ENCODE measurements at regions not wholly inside any gene's neighbourhood (a gene's known extent, or its start where the extent isn't known, plus 50 kb on each side); places are given as distances from the start of the nearest gene placed in this dataset.
"Not testable (repeated sequence)": the region's sequence is repeated elsewhere in the genome, so short reads cannot be mapped to it uniquely, and the experiment has no call there.

DNA sequence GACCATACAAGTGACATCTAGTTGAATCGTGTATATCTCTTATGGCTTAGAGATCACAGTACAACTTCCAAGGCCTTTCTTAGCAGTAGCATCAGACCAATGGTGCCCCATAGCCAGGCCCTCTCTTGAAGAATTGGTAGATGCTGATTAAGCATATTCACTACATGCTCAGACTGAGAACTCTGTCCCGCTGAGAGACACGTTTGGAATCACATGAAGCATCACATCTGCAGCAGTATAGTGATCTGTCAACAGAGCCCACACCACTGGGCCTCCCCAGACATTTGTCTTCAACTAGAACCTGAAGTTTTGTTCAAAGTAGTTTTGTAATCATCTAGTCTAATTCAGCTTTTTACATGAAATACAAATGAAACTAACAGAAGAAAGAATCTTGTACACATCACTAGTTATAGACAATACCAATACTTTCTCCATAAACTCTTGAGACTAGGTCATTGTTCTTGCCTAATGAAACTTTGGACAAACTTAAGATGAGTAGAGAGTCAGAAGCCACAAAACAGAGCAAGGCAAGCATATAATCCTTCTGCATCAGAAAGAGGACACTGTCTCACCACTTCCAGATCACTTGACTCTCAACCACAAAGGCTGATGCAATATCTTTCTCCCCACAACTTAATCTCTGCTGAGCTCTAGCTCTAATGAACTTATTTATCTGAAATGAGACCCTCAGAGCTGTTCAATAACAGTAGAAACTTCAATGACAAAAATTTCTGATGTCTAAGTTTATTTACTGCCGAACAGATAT, 182.7 kb downstream of the TBX18 start:
- no peak for DNase-seq (ENCODE audit: low spot score)

- DNase-seq (ENCODE audit: low spot score): no peak
These were observed 185.0 kb downstream of the TBX18 start for GRCh38 chr6:84579404-84579803.

DNA sequence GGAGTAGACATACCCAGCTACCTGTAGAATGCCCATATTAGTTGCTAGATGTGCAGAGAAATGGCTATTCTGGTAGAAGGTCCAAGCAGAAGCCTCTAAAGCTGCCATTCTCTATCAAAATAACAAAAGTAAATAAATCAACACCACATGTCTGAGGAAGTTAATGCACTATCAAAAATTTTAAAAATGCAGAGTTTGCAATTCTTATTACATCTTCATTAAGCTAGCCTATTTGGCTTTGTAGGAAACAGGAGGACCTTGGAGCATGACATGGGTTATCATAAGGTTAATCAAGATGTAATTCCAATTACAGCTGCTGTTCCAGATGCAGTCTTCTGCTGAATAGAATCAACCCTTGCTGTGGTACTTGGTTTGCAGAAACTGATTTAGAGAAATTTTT, 188.4 kb downstream of the TBX18 start:
- DNase-seq (ENCODE audit: low spot score): no peak

GRCh38 chr6:84575264-84575663, 189.1 kb downstream of the TBX18 start:
- DNase-seq (ENCODE audit: low spot score): no peak

- no peak for DNase-seq (ENCODE audit: low spot score)
These were observed 194.5 kb downstream of the TBX18 start for GRCh38 chr6:84569882-84570281.

DNA sequence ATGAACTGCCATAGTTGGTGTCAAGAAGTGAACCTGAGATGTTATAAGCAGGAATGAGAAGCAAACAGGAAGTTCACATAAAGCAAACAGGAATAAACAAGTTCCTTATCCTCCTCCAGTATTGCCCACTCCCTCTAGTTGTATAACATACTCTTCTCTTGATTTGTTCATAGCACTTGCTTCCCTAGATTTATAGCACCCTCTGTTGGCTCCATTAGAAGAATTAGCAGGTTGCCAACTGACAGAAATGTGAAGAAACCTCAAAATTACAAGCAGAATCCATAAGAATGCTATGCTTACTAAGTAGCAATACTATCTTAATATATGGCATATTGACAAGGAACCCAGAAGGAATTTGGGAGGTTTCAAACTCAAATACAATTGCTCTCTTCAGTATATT, 195.4 kb downstream of the TBX18 start:
- no peak for DNase-seq (ENCODE audit: low spot score)

DNA sequence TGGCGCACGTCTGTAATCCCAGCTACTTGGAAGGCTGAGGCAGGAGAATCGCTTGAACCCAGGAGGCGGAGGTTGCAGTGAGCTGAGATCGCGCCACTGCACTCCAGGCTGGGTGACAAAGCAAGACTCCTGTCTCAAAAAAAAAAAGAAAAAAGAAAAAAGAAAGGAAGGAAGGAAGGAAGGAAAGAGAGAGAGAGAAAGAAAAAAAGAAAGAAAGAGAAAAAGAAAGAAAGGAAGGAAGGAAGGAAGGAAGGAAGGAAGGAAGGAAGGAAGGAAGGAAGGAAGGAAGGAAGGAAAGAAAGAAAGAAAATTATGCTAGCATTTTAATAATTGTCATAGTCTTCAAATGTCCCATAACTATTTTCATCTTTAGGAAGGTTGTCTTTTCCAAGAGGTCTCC, 198.7 kb downstream of the TBX18 start:
- not testable (repeated sequence) for DNase-seq (ENCODE audit: low spot score)

DNA sequence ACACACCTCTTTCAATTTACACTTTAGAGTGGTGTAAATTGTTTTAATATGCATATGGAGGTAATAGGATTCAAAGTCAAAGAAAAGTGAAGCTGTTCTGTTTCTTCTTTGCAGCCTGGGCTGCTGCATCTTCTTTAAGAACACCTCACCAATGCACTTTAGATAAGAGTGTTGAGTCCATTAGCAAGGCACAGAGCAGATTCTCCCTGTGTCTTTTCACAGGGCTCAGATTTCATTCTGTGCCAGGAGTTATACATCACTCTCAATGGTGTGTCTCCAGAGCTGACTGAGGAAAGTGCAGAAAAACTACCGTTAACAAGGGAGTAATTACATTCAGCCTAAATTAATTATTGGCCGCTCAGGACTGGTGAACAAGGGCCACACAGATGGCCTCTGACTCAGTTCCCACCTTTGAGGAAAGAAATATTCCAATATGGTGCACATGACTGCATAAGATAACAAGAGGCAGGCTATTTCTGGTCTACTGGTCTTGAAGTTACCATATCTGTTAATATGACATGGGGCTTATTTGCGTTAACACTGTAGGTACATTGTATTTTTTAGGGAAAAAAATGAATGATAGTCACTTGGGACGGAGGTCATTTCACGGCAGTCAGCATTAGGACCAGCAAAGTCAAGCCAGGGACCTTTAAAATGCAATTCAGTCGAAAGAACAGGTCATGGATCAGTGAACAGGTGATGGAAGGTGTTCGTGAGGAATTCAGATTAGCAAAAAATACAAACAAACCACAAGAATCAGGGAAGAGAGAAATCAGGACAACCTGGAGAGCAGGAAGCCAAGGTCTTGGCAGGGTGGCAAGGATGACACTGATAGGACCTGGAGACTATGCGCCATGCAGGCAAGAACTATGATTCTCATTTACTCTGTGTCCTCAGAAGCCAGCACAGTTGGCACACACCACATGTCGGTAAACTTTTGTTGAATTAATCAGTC, 203.7 kb downstream of the TBX18 start:
- no peak for DNase-seq (ENCODE audit: low spot score)

DNA sequence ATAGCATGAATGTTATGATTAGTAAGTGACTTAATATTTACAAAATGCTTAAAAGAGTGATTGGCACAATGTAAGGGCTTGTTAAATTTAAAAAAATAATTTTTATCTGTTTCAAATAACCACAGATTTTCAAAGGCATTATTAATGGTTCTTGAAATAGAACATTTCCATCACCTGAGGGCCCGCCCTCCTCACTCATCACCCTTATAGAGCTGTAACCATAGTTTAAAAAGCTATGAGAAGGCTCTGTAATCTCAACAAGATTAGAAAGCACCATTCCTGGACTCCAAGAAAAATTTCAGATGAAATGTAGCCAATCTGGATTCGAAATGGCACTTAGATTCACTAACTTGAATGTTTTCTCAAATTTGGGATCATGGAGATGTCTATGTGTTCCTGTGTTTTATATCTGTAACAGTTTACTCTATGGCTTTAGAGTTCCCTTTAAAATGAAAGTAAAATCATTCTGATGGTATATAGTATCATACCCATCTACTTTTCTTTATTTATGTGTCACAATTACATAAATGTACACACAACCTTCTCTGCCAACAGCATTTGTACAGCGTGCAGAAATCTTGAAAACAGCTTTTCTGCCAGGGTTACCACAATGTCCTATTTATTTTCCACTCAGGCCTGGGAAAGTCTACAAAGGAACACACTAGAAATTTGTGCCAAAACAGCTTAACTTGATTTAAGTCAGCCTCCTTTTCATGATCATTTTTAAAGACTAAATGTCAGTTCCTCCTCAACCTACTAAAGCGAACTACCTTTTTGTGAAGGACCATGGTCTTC, 207.7 kb downstream of the TBX18 start:
- no peak for DNase-seq (ENCODE audit: low spot score)

DNA sequence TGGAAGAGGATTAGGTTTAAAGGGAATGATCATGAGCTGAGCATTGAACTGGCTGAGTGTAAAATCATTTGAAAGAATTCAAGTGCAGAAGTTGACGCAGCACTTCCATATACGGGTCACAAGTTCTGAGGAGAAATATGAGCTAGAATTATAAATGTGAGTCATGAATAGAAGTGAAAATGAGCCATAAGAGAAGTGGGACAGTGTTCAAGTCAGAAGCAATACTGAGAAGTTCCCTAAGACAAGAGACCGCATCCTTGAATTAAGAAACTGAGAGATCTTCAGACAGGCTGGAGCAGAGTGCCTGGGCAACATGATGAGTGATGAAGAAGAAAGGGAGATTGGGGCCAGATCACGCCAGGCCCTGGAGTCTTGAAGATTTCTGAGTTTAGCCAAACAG, 209.7 kb downstream of the TBX18 start:
- DNase-seq (ENCODE audit: low spot score): no peak

DNA sequence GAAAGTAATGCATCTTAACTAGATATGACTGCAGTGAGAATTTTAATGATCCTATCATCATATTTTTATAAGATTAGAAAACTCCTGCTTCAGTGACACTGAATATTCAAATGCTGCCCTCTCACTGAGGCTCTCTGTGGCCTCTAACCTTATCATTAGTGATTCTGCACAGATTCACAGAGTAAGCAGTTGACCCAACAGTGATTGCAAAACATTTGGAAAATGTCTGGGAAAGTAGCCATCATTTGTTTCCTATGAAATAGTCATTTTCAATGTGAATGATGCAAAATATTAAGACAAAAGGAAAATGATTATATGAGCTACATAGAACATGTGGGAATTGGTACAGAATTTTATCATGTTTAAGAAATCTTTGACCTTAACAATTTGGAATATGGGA, 210.3 kb downstream of the TBX18 start:
- no peak for DNase-seq (ENCODE audit: low spot score)

GRCh38 chr6:84553527-84553926, 210.9 kb downstream of the TBX18 start:
- no peak for DNase-seq (ENCODE audit: low spot score)

- no peak for DNase-seq (ENCODE audit: low spot score)
These were observed 212.6 kb downstream of the TBX18 start for GRCh38 chr6:84551797-84552196.

DNA sequence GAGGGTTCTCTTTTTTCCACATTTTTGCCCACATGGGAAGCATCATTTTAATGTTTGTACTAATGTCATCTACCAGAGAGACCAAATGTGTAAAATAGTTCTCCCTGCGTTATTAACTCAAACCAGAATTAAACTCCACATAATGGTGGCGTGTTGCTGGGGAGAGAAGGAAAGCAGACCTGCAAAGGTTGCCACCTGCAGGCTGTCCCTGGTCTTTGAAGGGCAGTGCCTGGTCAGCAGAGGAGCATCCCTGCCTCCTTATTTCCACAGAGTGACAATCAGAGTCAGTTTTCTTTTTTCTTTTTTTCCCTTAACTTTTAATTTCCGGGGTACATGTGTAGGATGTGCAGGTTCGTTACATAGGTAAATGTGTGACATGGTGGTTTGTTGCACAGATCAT, 214.5 kb downstream of the TBX18 start:
- no peak for DNase-seq (ENCODE audit: low spot score)

DNA sequence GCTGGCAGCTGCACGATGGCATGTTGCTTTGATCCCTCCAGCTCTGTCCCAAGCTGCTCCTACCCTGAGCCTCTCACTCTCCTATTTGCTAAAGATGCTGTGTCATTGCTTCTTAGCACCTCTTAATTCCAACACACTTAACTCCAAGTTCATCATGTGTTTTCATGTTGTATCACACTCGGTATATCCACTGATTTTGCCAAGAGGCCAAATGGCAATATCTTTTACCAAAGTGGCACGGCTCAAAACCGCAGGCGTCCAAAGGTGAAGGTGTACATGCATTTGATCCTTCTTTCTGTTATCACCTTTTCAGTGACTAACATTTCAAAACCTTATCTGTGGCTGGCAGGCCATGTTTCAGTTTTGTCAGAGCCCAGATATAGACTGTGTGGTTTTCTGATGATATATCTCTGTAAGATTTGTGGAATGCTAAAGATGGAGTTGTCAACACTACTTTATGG, 217.0 kb downstream of the TBX18 start:
- DNase-seq (ENCODE audit: low spot score): no peak

DNA sequence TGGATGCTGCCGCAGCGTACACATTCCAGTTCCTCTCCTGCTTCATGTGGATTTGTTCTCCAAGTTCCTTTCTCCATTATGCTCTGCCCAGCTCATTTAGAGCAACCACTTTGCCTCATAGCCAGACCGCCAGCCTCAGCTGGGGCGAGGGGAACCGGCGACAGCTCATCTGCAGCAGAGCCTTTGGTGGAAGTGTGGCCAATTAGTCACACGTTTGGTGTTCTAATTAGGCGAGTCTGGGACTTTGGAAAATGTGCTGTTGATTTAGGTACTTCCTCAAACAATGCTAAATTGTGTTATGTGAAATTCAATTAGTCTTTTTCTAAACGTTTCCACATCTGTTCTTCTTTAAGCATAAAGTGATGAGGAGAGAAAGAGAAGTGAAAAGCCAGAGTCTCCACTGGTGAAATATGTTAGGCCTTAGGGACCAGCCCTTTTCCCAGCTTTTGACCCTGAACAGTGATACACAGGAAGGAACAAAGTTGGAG, 217.9 kb downstream of the TBX18 start:
- DNase-seq (ENCODE audit: low spot score): no peak

DNA sequence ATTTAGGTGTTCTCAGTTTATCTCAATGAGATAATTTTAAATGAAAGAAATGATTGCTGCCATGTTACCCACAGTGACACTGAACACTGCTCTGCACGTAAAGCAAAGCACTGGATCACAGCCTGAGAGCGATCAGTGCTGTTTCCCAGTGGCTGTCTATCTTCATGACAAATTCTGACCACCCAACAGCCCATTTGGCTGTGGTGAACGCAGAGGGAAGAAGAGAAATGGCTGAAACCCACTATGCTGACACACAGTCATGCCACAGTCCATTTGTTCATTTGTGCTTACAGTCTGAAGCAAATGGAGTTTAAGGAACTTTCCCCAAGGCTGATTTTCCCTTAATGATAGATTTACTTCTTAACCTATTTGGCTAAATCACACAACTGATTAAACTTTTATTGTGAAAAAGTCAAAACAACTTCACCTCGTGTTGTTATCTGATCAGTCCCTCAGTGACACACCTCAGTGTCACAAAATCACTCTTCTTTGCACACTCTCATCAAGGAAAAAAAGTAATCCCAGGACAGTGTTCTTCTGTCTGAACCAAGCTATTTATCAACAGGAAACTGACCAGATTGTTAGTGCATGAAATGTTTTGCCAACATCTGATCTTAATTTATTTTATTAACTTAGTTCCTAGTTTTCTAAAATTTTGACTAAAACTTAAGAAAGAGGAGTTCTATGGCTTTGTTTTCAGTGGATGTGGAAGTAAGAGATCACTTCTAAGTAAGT, 225.1 kb downstream of the TBX18 start:
- DNase-seq (ENCODE audit: low spot score): no peak

GRCh38 chr6:84536885-84537638, 227.3 kb downstream of the TBX18 start:
- no peak for DNase-seq (ENCODE audit: low spot score)

DNA sequence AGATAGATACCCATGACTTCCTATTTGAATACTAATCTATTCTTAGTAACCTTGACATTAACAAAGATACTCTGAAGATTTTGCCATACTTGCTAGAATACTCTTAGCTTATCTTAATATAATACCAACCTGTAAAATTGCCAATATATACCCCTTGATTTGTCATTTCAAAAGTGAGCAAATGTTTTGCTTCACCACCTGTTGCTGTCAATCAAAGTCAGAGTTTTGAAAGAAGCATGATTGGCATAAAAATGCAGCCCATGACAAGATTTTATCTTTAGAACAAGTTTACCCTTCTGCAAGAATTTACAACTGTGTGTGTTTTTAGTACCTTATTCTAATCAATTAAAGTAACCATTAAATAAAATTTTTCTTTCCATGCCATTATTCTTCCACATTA, 236.2 kb downstream of the TBX18 start:
- DNase-seq (ENCODE audit: low spot score): no peak

DNA sequence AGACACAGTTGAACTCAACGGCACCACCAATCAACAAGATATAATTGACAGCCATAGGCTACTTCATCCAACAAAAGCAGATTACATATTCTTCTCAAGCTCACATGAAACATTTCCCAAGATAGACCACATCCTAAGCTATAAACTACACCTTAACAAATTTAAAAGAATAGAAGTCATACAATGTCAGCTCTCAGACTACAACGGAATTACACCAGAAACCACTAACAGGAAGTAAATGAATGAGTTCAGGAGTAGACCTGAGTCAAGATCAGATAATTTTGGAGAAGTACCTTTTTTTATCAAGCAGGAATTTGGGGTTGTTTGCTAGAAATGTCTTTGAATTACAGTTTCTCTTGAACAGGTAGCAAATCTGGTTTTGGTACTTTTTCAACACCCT, 237.8 kb downstream of the TBX18 start:
- DNase-seq (ENCODE audit: low spot score): no peak

DNA sequence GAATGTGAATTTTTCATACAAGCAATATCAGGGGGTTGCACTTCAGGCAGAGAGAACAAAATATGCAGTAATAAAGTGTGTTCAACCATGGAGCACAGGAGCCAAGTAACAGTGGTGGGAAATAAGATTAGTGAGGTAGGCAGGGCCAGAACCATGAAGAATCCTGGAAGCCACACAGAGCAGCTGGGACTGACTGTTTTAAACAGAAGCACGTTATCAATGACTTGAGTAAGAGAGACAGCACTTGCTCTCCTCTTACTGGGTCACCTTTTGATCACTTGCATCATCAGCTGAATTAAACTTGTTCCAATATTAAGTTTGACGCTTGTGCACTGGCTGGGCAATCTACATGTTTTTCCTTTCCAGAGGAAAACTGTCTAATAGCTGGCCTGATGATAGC, 238.5 kb downstream of the TBX18 start:
- DNase-seq (ENCODE audit: low spot score): no peak
